ENCODE measurements at regions not wholly inside any gene's neighbourhood (a gene's known extent, or its start where the extent isn't known, plus 50 kb on each side); places are given as distances from the start of the nearest gene placed in this dataset.
"Not testable (repeated sequence)": the region's sequence is repeated elsewhere in the genome, so short reads cannot be mapped to it uniquely, and the experiment has no call there.

- no peak for DNase-seq (ENCODE audit: extremely low read depth, insufficient read length)
- Histone ChIP-seq H3K4me3 (replicated peaks; ENCODE audit: low read depth, low read length) (no peak overlapping the region), H3K36me3 (ENCODE audit: control insufficient read depth, insufficient read depth, low read length) (no peaks in the 10 kb centered on the region), H3K27me3 (replicated peaks; ENCODE audit: control insufficient read depth, insufficient read depth, low read length) (no peaks in the 10 kb centered on the region)
- no peak for TF ChIP-seq CTCF (IDR thresholded peaks at IDR 0.05; ENCODE audit: insufficient read depth, low read length, poor library complexity, severe bottlenecking)
Observed at GRCh38 chr6:68069921-68070710, 565.0 kb upstream of the ADGRB3 start.

GRCh38 chr6:68059899-68060298 lies 575.2 kb upstream of the ADGRB3 start:
- peak; percentile 26 for DNase-seq (ENCODE audit: extremely low read depth, insufficient read length)
- Histone ChIP-seq H3K27me3 (replicated peaks; ENCODE audit: control insufficient read depth, insufficient read depth, low read length) (no peaks in the 10 kb centered on the region), H3K36me3 (ENCODE audit: control insufficient read depth, insufficient read depth, low read length) (no peaks in the 10 kb centered on the region), H3K4me3 (replicated peaks; ENCODE audit: low read depth, low read length) (no peak overlapping the region)
- no peak for TF ChIP-seq CTCF (IDR thresholded peaks at IDR 0.05; ENCODE audit: insufficient read depth, low read length, poor library complexity, severe bottlenecking)

- DNase-seq (ENCODE audit: extremely low read depth, insufficient read length), result no peak
- Histone ChIP-seq H3K4me3 (replicated peaks; ENCODE audit: low read depth, low read length) (no peak overlapping the region), H3K27me3 (replicated peaks; ENCODE audit: control insufficient read depth, insufficient read depth, low read length) (no peaks in the 10 kb centered on the region), H3K36me3 (ENCODE audit: control insufficient read depth, insufficient read depth, low read length) (no peaks in the 10 kb centered on the region)
- TF ChIP-seq CTCF (IDR thresholded peaks at IDR 0.05; ENCODE audit: insufficient read depth, low read length, poor library complexity, severe bottlenecking), result no peak
Observed at GRCh38 chr6:68059261-68059660, 575.8 kb upstream of the ADGRB3 start.

DNA sequence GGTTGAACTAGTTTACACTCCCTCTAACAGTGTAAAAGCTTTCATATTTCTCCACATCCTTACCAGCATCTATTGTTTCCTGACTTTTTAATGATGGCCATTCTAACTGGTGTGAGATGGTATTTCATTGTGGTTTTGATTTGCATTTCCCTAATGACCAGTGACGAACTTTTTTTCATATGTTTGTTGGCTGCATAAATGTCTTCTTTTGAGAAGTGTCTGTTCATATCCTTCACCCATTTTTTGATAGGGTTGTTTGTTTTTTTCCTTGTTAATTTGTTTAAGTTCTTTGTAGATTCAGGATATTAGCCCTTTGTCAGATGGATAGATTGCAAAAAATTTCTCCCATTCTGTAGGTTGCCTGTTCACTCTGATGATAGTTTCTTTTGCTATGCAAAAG lies 578.5 kb upstream of the ADGRB3 start:
- not testable (repeated sequence) for DNase-seq (ENCODE audit: extremely low read depth, insufficient read length); H3K27me3 ChIP-seq (replicated peaks; ENCODE audit: control insufficient read depth, insufficient read depth, low read length); H3K4me3 ChIP-seq (replicated peaks; ENCODE audit: low read depth, low read length); H3K36me3 ChIP-seq (ENCODE audit: control insufficient read depth, insufficient read depth, low read length)

DNA sequence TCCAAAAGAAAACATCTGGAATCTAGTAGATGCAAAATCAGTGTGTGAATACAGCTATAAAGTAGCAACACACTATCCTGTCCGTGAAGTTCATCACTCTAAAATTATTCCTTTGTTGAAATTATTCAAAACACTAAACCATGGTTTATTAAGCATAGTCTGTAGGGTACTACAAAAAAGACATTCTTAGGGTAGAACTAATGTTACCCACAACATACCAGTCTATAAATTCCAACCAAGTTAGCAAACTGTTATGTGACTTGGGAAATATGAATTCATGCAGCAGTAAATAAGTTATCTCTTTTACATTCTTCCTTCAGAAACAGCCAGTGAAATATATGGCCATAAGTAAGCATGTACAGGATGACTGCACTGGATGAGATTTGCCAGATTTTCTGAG lies 580.3 kb upstream of the ADGRB3 start:
- H3K27me3 ChIP-seq (replicated peaks; ENCODE audit: control insufficient read depth, insufficient read depth, low read length), result no peaks in the 10 kb centered on the region
- no peak overlapping the region for H3K4me3 ChIP-seq (replicated peaks; ENCODE audit: low read depth, low read length)
- no peak for TF ChIP-seq CTCF (IDR thresholded peaks at IDR 0.05; ENCODE audit: insufficient read depth, low read length, poor library complexity, severe bottlenecking)
- H3K36me3 ChIP-seq (ENCODE audit: control insufficient read depth, insufficient read depth, low read length), result no peaks in the 10 kb centered on the region
- no peak for DNase-seq (ENCODE audit: extremely low read depth, insufficient read length)

GRCh38 chr6:68053805-68054373 lies 581.2 kb upstream of the ADGRB3 start:
- Histone ChIP-seq H3K27me3 (replicated peaks; ENCODE audit: control insufficient read depth, insufficient read depth, low read length) (no peaks in the 10 kb centered on the region), H3K36me3 (ENCODE audit: control insufficient read depth, insufficient read depth, low read length) (no peaks in the 10 kb centered on the region), H3K4me3 (replicated peaks; ENCODE audit: low read depth, low read length) (no peak overlapping the region)
- DNase-seq (ENCODE audit: extremely low read depth, insufficient read length), result no peak
- no peak for TF ChIP-seq CTCF (IDR thresholded peaks at IDR 0.05; ENCODE audit: insufficient read depth, low read length, poor library complexity, severe bottlenecking)
